ENCODE measurements at regions not wholly inside any gene's neighbourhood (a gene's known extent, or its start where the extent isn't known, plus 50 kb on each side); places are given as distances from the start of the nearest gene placed in this dataset.
A peak's percentile ranks its signal among the peaks of the same experiment; 100 is the strongest.

- no peak for DNase-seq
Observed at GRCh38 chr2:37425408-37425807, 81.0 kb downstream of the QPCT start.

GRCh38 chr2:37427241-37427640 is 82.8 kb downstream of the QPCT start:
- no peak for DNase-seq

- no peak for DNase-seq
Observed at GRCh38 chr2:37436323-37436722, 91.9 kb downstream of the QPCT start.

GRCh38 chr2:37439131-37439642 is 94.8 kb downstream of the QPCT start:
- DNase-seq = no peak

GRCh38 chr2:37441055-37441454 is 96.6 kb downstream of the QPCT start:
- DNase-seq = no peak

GRCh38 chr2:37443082-37443481 is 98.7 kb downstream of the QPCT start:
- no peak for DNase-seq

GRCh38 chr2:37447446-37447845 is 103.0 kb downstream of the QPCT start:
- no peak for DNase-seq

GRCh38 chr2:37448342-37449120 is 104.1 kb downstream of the QPCT start:
- no peak for DNase-seq

GRCh38 chr2:37449761-37450296 is 105.4 kb downstream of the QPCT start:
- DNase-seq = no peak

GRCh38 chr2:37453027-37453426 is 108.6 kb downstream of the QPCT start:
- DNase-seq = no peak

- DNase-seq = no peak
Observed at GRCh38 chr2:37454851-37455762, 110.7 kb downstream of the QPCT start.

- DNase-seq = peak; percentile 12
Observed at GRCh38 chr2:37456479-37456878, 112.0 kb downstream of the QPCT start.

- no peak for DNase-seq
Observed at GRCh38 chr2:37457401-37457901, 113.0 kb downstream of the QPCT start.

- DNase-seq = no peak
Observed at GRCh38 chr2:37458133-37458532, 113.7 kb downstream of the QPCT start.

- no peak for DNase-seq
Observed at GRCh38 chr2:37459095-37459981, 114.9 kb downstream of the QPCT start.

GRCh38 chr2:37460896-37461229 is 116.4 kb downstream of the QPCT start:
- no peak for DNase-seq

- no peak for DNase-seq
Observed at GRCh38 chr2:37464067-37464466, 119.6 kb downstream of the QPCT start.

GRCh38 chr2:37466533-37467222 is 122.2 kb downstream of the QPCT start:
- no peak for DNase-seq

GRCh38 chr2:37468170-37468569 is 123.7 kb downstream of the QPCT start:
- DNase-seq = no peak

GRCh38 chr2:37469126-37469525 is 124.7 kb downstream of the QPCT start:
- no peak for DNase-seq

GRCh38 chr2:37471104-37471503 is 126.7 kb downstream of the QPCT start:
- DNase-seq = no peak

GRCh38 chr2:37471994-37472393 is 127.6 kb downstream of the QPCT start:
- DNase-seq = no peak

All from activated CD4-positive, alpha-beta T cell treated with anti-CD3 and anti-CD28 coated beads, Interleukin-2, amount 50 U/mL, for 1 hour (primary cell).